HepG2 (cell line): ENCODE measurements at regions not wholly inside any gene's neighbourhood (a gene's known extent, or its start where the extent isn't known, plus 50 kb on each side); places are given as distances from the start of the nearest gene placed in this dataset.

Source experiments
- ATAC-seq: fragments of 200-7000 bp; cut with Tn5 transposase; 3 replicates; pipeline ENCODE4 v1.9.1; 2020; ENCODE audit warnings: mild to moderate bottlenecking, moderate library complexity
- BruUV-seq: library from RNA; stranded (reverse); fragments of 400-500 nt; replicated peaks from 2 replicates; lab custom pipeline; 2021; lab: Mats Ljungman, UMichigan
- CTCF ChIA-PET: fragments of 300-600 bp; formaldehyde crosslinking; extraction: SDS; loops from one replicate; lab custom pipeline; 2021; ENCODE audit warnings: low total read pairs, inconsistent platforms, low intra/inter-chr PET ratio; lab: Yijun Ruan, JAX
- POLR2A ChIA-PET: fragments of 350-600 bp; sonication (Branson Sonifier 250); formaldehyde crosslinking; loops from one replicate; lab custom pipeline; 2020; ENCODE audit warnings: antibody characterized with exemption, inconsistent platforms; lab: Yijun Ruan, JAX
- DNase-seq: peaks from one replicate; pipeline ENCODE4 v3.0.0-alpha.2; 2015; ENCODE audit warnings: low spot score
- FAIRE-seq: peaks from 3 replicates; lab custom pipeline; 2011; peaks lifted over from hg19 to GRCh38; lab: Jason Lieb, UNC
- H2AFZ ChIP-seq: one replicate; pipeline ENCODE4 v1.6.1; 2011; ENCODE audit warnings: low read length, inconsistent platforms
- H3K27ac ChIP-seq: fragments of 300-600 bp; 3 replicates; pipeline ENCODE4 v1.8.0; 2011; ENCODE audit warnings: mixed run types, mild to moderate bottlenecking, mixed read lengths, low read length, inconsistent platforms; ENCODE audit not compliant: insufficient read depth; ENCODE audit errors: extremely low read length
- H3K27me3 ChIP-seq, 2 experiments: fragments of 200-600 bp in 1 of 2; 2 replicates in 1 of 2; 3 replicates in 1 of 2; pipeline versions ENCODE4 v1.6.0 to v1.8.0; 2011; ENCODE audit warnings: low read length in 2 of 2, mild to moderate bottlenecking in 2 of 2, moderate library complexity in 2 of 2, inconsistent platforms in 1 of 2; ENCODE audit not compliant: insufficient read depth in 2 of 2, control insufficient read depth in 1 of 2
- H3K36me3 ChIP-seq, 2 experiments: fragments of 200-600 bp in 1 of 2; replicated peaks in 1 of 2; 2 replicates in 1 of 2; 3 replicates in 1 of 2; pipeline versions ENCODE4 v1.5.1 to v1.8.0; 2011; ENCODE audit warnings: low read length in 2 of 2, inconsistent platforms in 1 of 2; ENCODE audit not compliant: insufficient read depth in 2 of 2, control insufficient read depth in 1 of 2
- H3K4me1 ChIP-seq: 2 replicates; pipeline ENCODE4 v1.5.1; 2012; ENCODE audit warnings: low read length, inconsistent platforms; ENCODE audit not compliant: insufficient read depth
- H3K4me2 ChIP-seq: 2 replicates; pipeline ENCODE4 v1.6.0; 2011; ENCODE audit warnings: low read depth, low read length, inconsistent platforms
- H3K4me3 ChIP-seq, 3 experiments: fragments of 200-600 bp in 1 of 3; sonication (generic), shearing (Covaris generic) in 1 of 3; replicated peaks in 1 of 3; 2 replicates each; pipeline ENCODE4 v1.5.1; 2011 to 2016; ENCODE audit warnings: low read length in 3 of 3, inconsistent platforms in 2 of 3, low read depth in 2 of 3, mild to moderate bottlenecking in 2 of 3, control low read depth in 1 of 3, mixed read lengths in 1 of 3; ENCODE audit not compliant: insufficient read depth in 1 of 3
- H3K79me2 ChIP-seq: one replicate; pipeline ENCODE4 v1.6.1; 2011; ENCODE audit warnings: low read length, inconsistent platforms; ENCODE audit not compliant: insufficient read depth
- H3K9ac ChIP-seq: 2 replicates; pipeline ENCODE4 v1.6.0; 2011; ENCODE audit warnings: mild to moderate bottlenecking, low read depth, low read length, inconsistent platforms; ENCODE audit not compliant: insufficient read depth
- H3K9me3 ChIP-seq: 2 replicates; pipeline ENCODE4 v1.5.1; 2012; ENCODE audit warnings: mild to moderate bottlenecking, low read length
- H4K20me1 ChIP-seq: 2 replicates; pipeline ENCODE4 v1.6.0; 2011; ENCODE audit warnings: inconsistent platforms, mild to moderate bottlenecking, low read length, moderate library complexity; ENCODE audit not compliant: insufficient read depth
- ARNT2 ChIP-seq: sonication (generic); formaldehyde crosslinking; IDR thresholded peaks from 2 replicates; pipeline ENCODE4 v1.8.0; 2022; ENCODE audit warnings: mild to moderate bottlenecking, low read depth, missing genetic modification reagents, moderate library complexity
- ASH2L ChIP-seq: fragments of 300-600, 200-600 bp; sonication (generic); IDR thresholded peaks from 2 replicates; pipeline ENCODE4 v1.7.0; 2017; ENCODE audit warnings: low read depth, mild to moderate bottlenecking, moderate library complexity, mixed read lengths, low read length; ENCODE audit not compliant: insufficient read length
- BCLAF1 ChIP-seq: fragments of 450-650 bp; IDR thresholded peaks from 2 replicates; pipeline ENCODE4 v1.6.1; 2017; ENCODE audit warnings: mild to moderate bottlenecking
- BRF2 ChIP-seq: sonication (generic); formaldehyde crosslinking; IDR thresholded peaks from 2 replicates; pipeline ENCODE4 v1.8.1; 2022; ENCODE audit warnings: mild to moderate bottlenecking, missing genetic modification reagents
- CBX1 ChIP-seq: IDR thresholded peaks from one replicate; pipeline ENCODE4 v1.6.1; 2016; ENCODE audit warnings: antibody characterized with exemption, low read depth
- PCBP2 ChIP-seq: fragments of 200-400 bp; formaldehyde crosslinking; optimal IDR thresholded peaks from 2 replicates; pipeline ENCODE3; 2018; ENCODE audit warnings: low read length, low read depth; ENCODE audit not compliant: poor library complexity, severe bottlenecking
- ZBTB20 ChIP-seq: sonication (generic); formaldehyde crosslinking; IDR thresholded peaks from 2 replicates; pipeline ENCODE4 v1.8.1; 2023; ENCODE audit warnings: missing genetic modification reagents, low read depth, mild to moderate bottlenecking, borderline replicate concordance
- ZNF260 ChIP-seq: sonication (generic); formaldehyde crosslinking; IDR thresholded peaks from 2 replicates; pipeline ENCODE4 v1.4.0; 2020; ENCODE audit warnings: missing genetic modification reagents, low read depth, mild to moderate bottlenecking, borderline replicate concordance
- ZNF407 ChIP-seq: sonication (generic); formaldehyde crosslinking; IDR thresholded peaks from one replicate; pipeline ENCODE4 v1.5.1; 2020; ENCODE audit warnings: mild to moderate bottlenecking, missing genetic modification reagents; ENCODE audit errors: not compliant biosample characterization
- ZNF558 ChIP-seq: sonication (generic); formaldehyde crosslinking; IDR thresholded peaks from 2 replicates; pipeline ENCODE4 v1.9.0; 2022; ENCODE audit warnings: mild to moderate bottlenecking, missing genetic modification reagents, borderline replicate concordance
- ZNF883 ChIP-seq: sonication (generic); formaldehyde crosslinking; IDR thresholded peaks from 2 replicates; pipeline ENCODE4 v1.5.1; 2020; ENCODE audit warnings: mild to moderate bottlenecking, missing genetic modification reagents; ENCODE audit errors: not compliant biosample characterization
- WGBS: methylation state at CpG from one replicate; pipeline ENCODE4 v1.1.6; 2017; ENCODE audit warnings: low lambda C conversion rate; 5-methylcytosine and 5-hydroxymethylcytosine counted together
- in situ Hi-C: cut with HindIII; loops from 2 replicates; pipeline ENCODE4 v1.10.0; 2017; ENCODE audit warnings: low pct_unique_long_range_greater_than_20kb; ENCODE audit not compliant: extremely low pct_ligation_motif_present
- intact Hi-C: fragments of 100-400 bp; cut with micrococcal nuclease; formaldehyde crosslinking; loops from one replicate; pipeline ENCODE4 v1.10.0; 2022; ENCODE audit not compliant: unreplicated experiment

- TF ChIP-seq ZNF558 (no peak), ARNT2 (CRISPR knock-in tag) (no peak)
Observed at GRCh38 chr18:22689712-22690111, 243.4 kb upstream of the RBBP8 start (continued).

GRCh38 chr18:22690556-22690955 lies 242.6 kb upstream of the RBBP8 start:
- WGBS, result 0% methylated on average over 1 of the region's 1 CpG
- H3K4me3 ChIP-seq, result no peak overlapping the region
- BruUV-seq, result no TSS peak
- in situ Hi-C loops, result no loop called here
- H3K27me3 ChIP-seq, result 0 out of 5 replicates have a peak, but pooled peaks cover 0 to 3% of the 10 kb centered on the region in 2 experiments
- ATAC-seq (no peak), FAIRE-seq (no peak), DNase-seq (no peak)
- H4K20me1 ChIP-seq, result no peaks in the 10 kb centered on the region
- H3K36me3 ChIP-seq, result no peaks in the 10 kb centered on the region
- no peaks in the 10 kb centered on the region for H3K4me1 ChIP-seq
- ChIA-PET CTCF (no interaction called here), POLR2A (no interaction called here)
- no peak overlapping the region for H3K9ac ChIP-seq
- intact Hi-C loops, result no loop called here
- H2AFZ ChIP-seq, result no peak overlapping the region
- H3K4me2 ChIP-seq, result no peak overlapping the region
- peaks cover 8% of the 10 kb centered on the region; the same call in 1 of the 2 replicates for H3K9me3 ChIP-seq
- no peak overlapping the region for H3K27ac ChIP-seq
- no peaks in the 10 kb centered on the region for H3K79me2 ChIP-seq
- TF ChIP-seq ZNF260 (CRISPR knock-in tag) (no peak), ZBTB20 (no peak), ZNF883 (CRISPR knock-in tag) (no peak), CBX1 (no peak), PCBP2 (no peak), BRF2 (CRISPR knock-in tag) (no peak), ASH2L (no peak), BCLAF1 (no peak), ZNF407 (no peak)
